H1 (cell line): ENCODE measurements at regions not wholly inside any gene's neighbourhood (a gene's known extent, or its start where the extent isn't known, plus 50 kb on each side); places are given as distances from the start of the nearest gene placed in this dataset.

ENCODE experiments used
- RBBP5 ChIP-seq: IDR thresholded peaks from 2 replicates; pipeline ENCODE4 v1.7.1; 2012; ENCODE audit warnings: low read depth, mild to moderate bottlenecking, inconsistent platforms, low read length, moderate library complexity, borderline replicate concordance
- RNF2 ChIP-seq: fragments of 200-900, 300-1000 bp; sonication (generic); IDR thresholded peaks from 2 replicates; pipeline ENCODE4 v1.7.1; 2016; ENCODE audit warnings: borderline replicate concordance, low read depth, mild to moderate bottlenecking, antibody characterized with exemption, low read length; ENCODE audit not compliant: poor library complexity, severe bottlenecking; ENCODE audit errors: missing control alignments

DNA sequence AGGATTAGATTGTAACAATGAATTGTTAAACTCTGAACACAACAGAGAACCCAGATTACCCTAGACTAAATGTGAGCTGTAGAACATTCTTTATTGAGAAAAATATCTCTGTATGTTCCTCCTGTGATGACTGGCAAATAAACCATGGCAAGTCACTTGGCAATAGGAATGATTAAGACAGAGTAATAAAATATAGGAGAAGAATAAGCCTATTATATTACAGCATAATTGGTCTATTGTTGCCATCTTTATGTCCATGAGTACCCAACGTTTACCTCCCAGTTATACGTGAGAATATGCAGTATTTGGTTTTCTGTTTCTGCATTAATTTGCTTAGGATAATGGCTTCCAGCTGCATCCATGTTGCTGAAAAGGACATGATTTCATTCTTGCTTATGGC lies 211.2 kb upstream of the AVPR1A start (continued):
- TF ChIP-seq RNF2 = no peak
- TF ChIP-seq RBBP5 = no peak
